ENCODE measurements at regions not wholly inside any gene's neighbourhood (a gene's known extent, or its start where the extent isn't known, plus 50 kb on each side); places are given as distances from the start of the nearest gene placed in this dataset.

DNA sequence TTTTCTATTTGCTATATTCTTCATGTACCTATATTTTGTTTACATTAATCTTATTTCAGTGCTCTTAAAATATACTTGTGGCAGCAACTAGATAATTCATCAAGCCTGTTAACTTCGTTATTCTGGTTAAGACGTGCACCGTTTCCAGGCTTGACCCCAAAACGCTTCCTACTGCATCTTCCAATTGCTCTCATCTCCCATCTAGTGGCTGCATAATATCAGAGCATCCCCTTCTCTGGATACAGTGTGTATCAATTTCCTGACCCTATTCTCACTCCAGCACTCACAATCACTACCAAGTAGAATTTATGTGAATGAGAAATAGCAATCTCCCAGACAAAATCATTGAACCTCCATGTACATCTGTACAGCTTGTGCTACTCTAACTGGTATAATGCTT lies 1280.3 kb upstream of the B3GALT2 start:
- in situ Hi-C loops (cut with MboI; ENCODE audit: low sequenced_read_pairs in 4 of 4), result no loop called here
- H3K4me3 ChIP-seq, result no peak overlapping the region
- H3K27me3 ChIP-seq, result no peaks in the 10 kb centered on the region
- no peaks in the 10 kb centered on the region for H3K4me1 ChIP-seq
- no peak for ATAC-seq
- no peaks in the 10 kb centered on the region for H3K36me3 ChIP-seq
- TF ChIP-seq POLR2A (IDR thresholded peaks at IDR 0.05), result no peak
- no peak for TF ChIP-seq CTCF (IDR thresholded peaks at IDR 0.05 in 4 of 5, conservative IDR thresholded peaks at IDR 0.05 in 1 of 5)
- no peaks in the 10 kb centered on the region for H3K9me3 ChIP-seq
- no peak overlapping the region for H3K27ac ChIP-seq
- DNase-seq, result no peak
- intact Hi-C loops (cut with DNase I; ENCODE audit: low total_unique reads), result no loop called here

GRCh38 chr1:194447636-194448035 lies 1261.2 kb upstream of the B3GALT2 start:
- H3K27ac ChIP-seq, result no peak overlapping the region
- H3K36me3 ChIP-seq, result no peaks in the 10 kb centered on the region
- TF ChIP-seq POLR2A (IDR thresholded peaks at IDR 0.05) (no peak), CTCF (IDR thresholded peaks at IDR 0.05 in 4 of 5, conservative IDR thresholded peaks at IDR 0.05 in 1 of 5) (no peak)
- no peak overlapping the region for H3K4me3 ChIP-seq
- ATAC-seq (no peak), DNase-seq (no peak)
- no peaks in the 10 kb centered on the region for H3K9me3 ChIP-seq
- no peaks in the 10 kb centered on the region for H3K27me3 ChIP-seq
- intact Hi-C loops (cut with DNase I; ENCODE audit: low total_unique reads) (no loop called here), in situ Hi-C loops (cut with MboI; ENCODE audit: low sequenced_read_pairs in 4 of 4) (no loop called here)
- H3K4me1 ChIP-seq, result no peaks in the 10 kb centered on the region

DNA sequence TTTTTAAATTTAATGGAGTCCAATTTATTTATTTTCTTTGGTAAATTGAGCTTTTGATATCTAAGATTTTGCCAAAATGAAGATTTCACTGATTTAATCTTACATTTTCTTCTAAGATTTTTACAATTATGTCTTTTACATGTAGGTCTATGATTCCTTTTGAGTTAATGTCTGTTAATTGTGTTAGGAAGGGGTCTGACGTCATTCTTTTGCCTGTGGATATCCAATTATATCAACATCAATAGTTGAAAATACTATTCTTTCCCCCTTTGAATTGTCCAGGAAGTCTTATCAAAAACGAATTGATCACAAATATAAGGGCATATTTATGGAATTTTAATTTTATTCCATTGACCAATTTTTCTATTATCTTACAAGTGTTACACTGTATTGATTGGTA lies 1258.8 kb upstream of the B3GALT2 start:
- no peak for DNase-seq
- ATAC-seq, result no peak
- no peaks in the 10 kb centered on the region for H3K27me3 ChIP-seq
- H3K9me3 ChIP-seq, result no peaks in the 10 kb centered on the region
- H3K4me3 ChIP-seq, result no peak overlapping the region
- H3K4me1 ChIP-seq, result no peaks in the 10 kb centered on the region
- TF ChIP-seq POLR2A (IDR thresholded peaks at IDR 0.05), result no peak
- TF ChIP-seq CTCF (IDR thresholded peaks at IDR 0.05 in 4 of 5, conservative IDR thresholded peaks at IDR 0.05 in 1 of 5), result no peak
- H3K27ac ChIP-seq, result no peak overlapping the region
- intact Hi-C loops (cut with DNase I; ENCODE audit: low total_unique reads), result no loop called here
- H3K36me3 ChIP-seq, result no peaks in the 10 kb centered on the region
- in situ Hi-C loops (cut with MboI; ENCODE audit: low sequenced_read_pairs in 4 of 4), result no loop called here

- in situ Hi-C loops (cut with MboI; ENCODE audit: low sequenced_read_pairs in 4 of 4) (no loop called here), intact Hi-C loops (cut with DNase I; ENCODE audit: low total_unique reads) (no loop called here)
- no peaks in the 10 kb centered on the region for H3K9me3 ChIP-seq
- no peak overlapping the region for H3K4me3 ChIP-seq
- ATAC-seq, result no peak
- H3K4me1 ChIP-seq, result no peaks in the 10 kb centered on the region
- H3K27me3 ChIP-seq, result no peaks in the 10 kb centered on the region
- no peak for DNase-seq
- TF ChIP-seq POLR2A (IDR thresholded peaks at IDR 0.05) (no peak), CTCF (IDR thresholded peaks at IDR 0.05 in 4 of 5, conservative IDR thresholded peaks at IDR 0.05 in 1 of 5) (no peak)
- no peak overlapping the region for H3K27ac ChIP-seq
- no peaks in the 10 kb centered on the region for H3K36me3 ChIP-seq
Observed at GRCh38 chr1:194442901-194443575, 1256.6 kb upstream of the B3GALT2 start.

GRCh38 chr1:194437135-194437534 lies 1250.7 kb upstream of the B3GALT2 start:
- ATAC-seq (no peak), DNase-seq (no peak)
- Histone ChIP-seq H3K27me3 (no peaks in the 10 kb centered on the region), H3K4me3 (no peak overlapping the region), H3K4me1 (no peaks in the 10 kb centered on the region), H3K9me3 (no peaks in the 10 kb centered on the region), H3K36me3 (no peaks in the 10 kb centered on the region), H3K27ac (no peak overlapping the region)
- TF ChIP-seq CTCF (IDR thresholded peaks at IDR 0.05 in 4 of 5, conservative IDR thresholded peaks at IDR 0.05 in 1 of 5) (no peak), POLR2A (IDR thresholded peaks at IDR 0.05) (no peak)
- in situ Hi-C loops (cut with MboI; ENCODE audit: low sequenced_read_pairs in 4 of 4), result no loop called here
- intact Hi-C loops (cut with DNase I; ENCODE audit: low total_unique reads), result no loop called here
